HG03175 (cell line): ENCODE measurements at regions not wholly inside any gene's neighbourhood (a gene's known extent, or its start where the extent isn't known, plus 50 kb on each side); places are given as distances from the start of the nearest gene placed in this dataset.

ENCODE experiments used
- ATAC-seq: cut with Tn5 transposase; IDR thresholded peaks from one replicate; pipeline ENCODE4 v1.9.1; 2021; ENCODE audit warnings: mild to moderate bottlenecking, moderate library complexity; ENCODE audit not compliant: unreplicated experiment

DNA sequence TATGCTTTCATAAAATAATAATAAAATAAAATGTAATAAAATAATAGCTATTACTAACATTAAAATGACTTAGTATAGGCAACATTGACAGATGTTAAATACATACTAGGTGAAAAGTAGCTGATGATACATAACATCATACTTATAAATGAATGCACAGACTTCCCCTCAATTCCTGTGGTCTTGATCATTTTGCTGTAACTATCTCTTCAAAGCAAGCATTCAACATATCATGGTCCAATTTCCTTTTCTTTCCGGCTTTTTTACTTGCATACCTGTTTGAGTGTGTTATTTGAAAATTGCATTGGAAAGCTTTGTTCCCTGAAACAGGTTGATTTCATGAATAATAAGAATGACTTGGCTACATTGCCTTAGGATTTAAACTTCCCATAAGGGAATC, 309.3 kb downstream of the HDGFL1 start:
- no peak for ATAC-seq

DNA sequence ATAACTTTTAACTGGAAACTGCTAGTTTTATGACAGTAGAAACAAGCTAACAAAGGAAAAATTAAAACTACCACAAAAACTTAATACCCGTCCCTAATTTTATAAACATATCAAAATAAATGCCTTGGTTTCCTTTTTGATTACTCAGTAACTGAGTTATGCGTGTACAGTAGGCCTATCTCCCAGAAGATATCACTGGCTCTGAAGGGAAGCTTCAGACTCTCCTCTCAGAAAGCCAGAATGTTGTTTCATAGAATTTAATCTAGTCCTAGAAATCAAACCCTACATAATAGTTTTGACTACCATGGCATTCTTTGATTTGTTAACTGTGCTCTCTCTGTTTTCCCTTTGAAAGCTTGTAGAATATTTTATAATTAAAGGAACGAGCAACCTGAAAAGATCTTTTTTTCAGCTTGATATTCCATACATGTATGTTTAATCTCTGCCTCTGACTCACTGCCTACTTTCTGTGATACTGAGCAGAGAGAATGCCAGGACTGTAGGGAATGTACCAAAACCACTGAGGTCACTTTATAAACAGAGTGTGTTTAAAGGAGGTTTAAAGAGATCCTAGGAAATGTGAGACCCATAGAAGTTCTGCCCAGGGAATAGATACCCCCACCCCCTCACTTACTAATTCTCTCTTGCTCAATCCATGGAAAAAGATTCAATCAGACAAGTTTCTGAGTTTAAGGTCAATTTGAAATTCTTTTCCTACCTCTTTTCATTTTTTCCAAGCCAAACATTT, 311.5 kb downstream of the HDGFL1 start:
- ATAC-seq: no peak

DNA sequence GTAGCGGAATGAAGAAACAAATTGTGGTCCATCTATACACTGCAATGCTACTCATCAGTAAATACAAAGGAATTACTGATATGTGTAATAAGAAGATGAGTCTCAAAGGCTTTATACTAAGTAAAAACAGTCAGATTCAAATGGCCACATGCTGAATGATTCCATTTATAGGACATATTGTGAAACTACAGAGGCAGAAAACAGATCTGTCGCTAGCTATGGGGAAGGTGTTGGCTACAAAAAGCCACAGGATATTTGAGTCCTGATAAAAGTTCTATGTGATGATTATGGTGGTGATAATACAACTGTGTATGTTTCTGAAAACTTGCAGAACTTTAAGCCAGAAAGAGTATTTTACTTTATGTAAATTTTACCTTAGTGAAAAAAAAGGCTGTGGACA, 313.2 kb downstream of the HDGFL1 start:
- ATAC-seq: no peak

DNA sequence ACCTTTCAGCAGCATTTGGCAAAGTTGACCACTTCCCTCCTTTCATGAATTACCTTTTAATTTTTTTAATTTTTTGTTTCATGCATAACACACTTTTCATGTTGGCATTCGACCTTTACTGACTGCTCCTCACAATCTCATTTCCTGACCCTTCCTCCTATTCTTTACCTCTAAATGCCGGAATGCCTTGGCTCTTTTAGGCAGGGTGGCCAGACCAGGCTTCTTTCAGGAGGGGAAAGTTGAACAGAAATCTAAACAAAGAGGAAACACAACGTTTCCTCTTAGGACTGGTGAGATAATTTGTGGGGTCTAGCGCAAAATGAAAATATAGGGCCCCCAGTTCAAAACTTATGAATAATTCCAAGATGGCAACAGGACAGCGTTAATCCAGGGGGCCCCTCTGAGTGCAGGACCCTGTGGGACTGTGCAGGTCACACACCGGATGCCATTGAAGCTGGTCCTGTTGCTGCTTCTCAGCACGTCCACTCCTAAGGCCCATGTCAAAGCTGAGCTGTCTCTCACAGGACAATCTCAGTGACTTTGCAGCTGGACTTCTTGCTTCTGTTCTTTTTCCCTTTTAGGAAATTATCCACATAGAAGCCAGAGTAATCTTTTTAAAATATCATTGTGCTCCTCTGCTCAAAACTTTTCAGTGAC, 313.8 kb downstream of the HDGFL1 start:
- ATAC-seq: no peak

DNA sequence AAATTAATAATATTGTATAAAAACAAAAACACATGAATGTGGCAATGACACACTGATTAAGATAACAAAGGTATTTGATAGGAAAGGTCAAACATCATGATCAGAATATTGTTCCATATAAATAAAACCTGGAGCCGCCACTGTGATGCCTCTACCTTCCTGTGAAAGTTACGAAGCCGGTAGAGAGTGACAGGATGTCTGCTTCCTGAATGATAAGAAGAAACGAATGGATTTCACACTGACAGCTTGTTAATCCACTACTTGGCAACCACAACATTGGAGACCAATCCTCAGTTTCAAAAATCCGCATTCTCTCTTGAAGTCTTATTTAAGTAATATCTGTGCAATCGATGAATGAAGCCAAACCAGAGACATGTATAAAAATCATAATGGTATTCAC, 315.1 kb downstream of the HDGFL1 start:
- ATAC-seq: no peak

DNA sequence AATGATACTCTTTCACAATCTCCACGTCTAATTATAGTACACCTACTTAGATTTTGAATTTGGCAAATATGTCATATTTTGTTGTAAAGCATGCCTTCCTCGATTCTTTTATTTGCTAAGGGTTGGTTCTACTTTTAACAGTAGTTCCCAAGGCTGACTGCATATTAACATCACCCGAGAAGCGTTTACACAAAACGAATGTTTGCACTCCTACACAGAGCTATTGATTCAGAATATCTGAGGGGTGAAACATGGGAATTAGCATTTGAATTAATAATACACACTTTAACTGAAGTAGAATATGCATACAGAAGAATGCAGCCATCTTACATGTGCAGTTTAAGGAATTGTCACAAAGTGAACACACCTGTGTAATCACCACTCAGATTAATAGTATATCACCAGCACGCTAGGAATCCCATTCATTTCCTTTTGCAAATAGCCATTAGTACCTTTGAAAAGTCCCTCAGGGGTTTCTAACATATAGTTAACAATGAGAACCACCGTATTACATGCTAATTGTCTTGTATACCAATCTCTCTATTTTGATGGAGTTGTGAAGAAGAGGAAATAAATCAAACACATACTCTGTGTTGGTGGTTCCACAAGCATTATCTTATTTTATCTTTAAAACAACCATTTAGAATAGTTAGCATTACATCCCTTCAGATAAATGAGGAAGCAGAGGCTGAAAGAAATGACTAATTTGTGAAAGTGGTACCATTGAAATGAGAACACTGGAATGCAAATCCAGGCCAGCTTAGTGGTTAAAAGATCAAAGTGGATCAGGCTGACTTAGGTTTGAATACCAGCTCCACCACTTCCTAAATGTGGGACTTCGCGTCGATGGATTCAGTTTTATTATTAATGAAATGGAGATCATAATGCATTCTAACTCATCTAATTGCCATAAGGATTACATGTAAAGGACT, 317.6 kb downstream of the HDGFL1 start:
- ATAC-seq: no peak

DNA sequence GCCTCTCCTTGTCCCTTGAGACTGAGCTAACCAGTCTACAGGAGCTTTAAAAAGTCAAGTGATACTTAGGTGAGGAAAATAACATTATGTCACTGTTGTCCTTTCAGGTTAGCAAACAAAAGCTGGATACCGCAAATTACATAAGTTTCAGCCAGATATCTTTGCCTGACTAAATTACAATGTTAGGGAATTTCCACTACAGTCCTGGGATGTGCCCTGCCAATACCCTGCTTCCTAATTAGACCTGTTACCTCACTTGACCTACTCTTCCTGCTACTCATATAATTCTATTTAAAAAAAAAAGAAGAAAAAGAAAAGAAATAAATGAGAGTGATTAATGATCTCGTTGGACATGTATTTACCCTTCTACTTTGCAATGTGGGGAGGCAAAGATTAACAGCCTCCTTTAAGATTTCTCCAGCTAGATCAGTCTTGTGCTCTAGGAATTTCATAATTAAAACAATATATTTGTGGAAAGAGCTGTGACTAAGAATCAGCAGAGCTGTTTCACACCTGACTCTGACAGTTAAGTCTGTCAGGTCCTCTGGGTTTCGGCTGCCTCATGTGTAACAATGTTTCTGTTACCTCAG, 318.9 kb downstream of the HDGFL1 start:
- no peak for ATAC-seq

GRCh38 chr6:22891934-22892333, 322.6 kb downstream of the HDGFL1 start:
- ATAC-seq: no peak

DNA sequence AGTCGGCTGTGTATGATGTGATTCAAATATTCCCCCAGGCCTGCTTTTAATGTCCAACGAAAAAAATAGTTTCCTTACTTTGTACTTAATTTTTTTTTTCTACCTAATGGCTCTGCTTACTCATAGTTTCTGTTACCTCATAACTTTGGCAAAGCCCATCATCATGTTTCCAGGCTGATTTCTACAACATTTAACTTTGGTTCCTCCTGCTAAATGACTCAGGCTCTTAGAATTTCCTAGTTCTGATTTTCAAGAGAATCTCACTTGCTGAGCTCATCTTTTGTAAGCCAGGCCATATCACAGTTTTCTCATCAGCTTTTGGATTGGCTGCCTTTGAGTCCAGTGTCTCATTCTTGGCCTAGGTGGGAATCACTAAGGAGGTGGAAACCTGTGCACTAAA, 323.1 kb downstream of the HDGFL1 start:
- ATAC-seq: no peak

- ATAC-seq: no peak
These were observed 327.3 kb downstream of the HDGFL1 start for GRCh38 chr6:22896696-22897095.

GRCh38 chr6:22899426-22899825, 330.1 kb downstream of the HDGFL1 start:
- ATAC-seq: no peak

DNA sequence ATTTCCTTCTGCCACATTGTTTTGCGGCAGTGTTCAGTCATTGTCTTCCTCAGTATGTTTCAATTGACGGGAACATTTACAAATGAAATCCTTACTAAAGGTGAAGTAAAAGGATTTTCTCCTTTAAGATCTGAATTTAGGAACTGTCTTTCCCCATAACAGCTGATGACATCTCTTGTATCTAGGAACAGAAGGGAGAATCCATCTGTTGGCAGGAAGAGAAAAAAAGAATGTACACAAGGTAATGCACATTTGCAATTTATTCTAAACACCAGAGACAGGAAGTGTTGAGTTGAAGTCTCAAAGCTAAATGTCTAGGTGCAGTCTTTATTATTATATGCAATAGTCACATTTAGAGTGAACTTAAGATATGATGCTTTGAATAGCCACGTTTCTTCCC, 334.5 kb downstream of the HDGFL1 start:
- ATAC-seq: no peak

DNA sequence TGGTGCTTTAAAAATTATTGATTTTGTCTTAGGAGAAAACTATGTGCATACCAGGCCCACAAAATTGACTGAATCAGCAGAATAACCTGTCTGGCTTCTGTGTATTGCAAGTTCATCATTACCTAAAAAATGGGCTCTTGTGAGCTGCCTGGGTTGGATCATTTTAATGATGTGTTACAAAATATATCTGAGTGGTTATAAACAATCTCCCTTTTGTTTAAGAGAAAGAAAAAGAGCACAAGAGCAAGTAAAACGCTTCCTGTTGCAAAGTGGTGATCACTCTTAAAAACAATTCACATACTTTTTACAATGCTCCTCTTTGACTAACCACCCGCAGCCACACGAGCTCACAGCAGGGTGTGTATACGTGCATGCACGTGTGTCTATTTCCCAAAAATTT, 335.1 kb downstream of the HDGFL1 start:
- no peak for ATAC-seq

DNA sequence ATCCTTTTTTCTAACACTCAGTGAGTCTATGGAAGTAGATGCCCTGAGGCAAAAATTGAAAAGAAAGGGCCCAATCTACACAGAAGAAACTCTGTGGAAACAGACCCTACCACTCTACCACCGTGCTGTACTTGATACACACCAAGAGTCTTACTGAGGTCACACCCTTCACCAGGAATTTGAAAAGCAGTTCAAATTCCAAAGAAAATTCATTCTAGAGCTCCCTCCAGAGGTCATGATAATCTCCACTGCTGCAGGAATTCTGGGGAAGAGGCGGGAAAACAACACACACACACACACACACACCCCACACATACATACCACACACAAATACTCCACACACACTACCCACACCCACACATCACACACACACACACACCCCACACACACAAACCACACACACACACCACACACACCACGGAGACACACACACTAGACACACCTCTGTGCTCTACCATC, 336.8 kb downstream of the HDGFL1 start:
- ATAC-seq: no peak

DNA sequence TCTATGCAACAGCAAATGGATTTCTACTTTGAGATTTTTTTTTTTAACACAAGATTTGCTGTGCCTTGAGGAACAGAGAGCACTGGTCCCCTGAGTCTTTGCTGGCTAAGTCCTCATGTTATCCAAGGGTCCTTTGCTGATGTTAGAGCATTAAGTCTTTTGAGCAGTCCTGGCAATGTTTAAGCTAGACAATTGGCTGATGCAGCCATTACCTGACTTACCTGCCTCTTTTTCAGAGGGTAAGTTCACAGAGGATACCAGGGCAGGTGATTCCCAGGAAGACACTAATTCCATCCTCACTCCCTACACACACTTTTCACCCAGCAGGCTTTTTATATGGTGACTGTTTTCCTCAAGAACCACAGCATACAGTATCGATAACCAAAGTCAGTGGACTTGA, 337.7 kb downstream of the HDGFL1 start:
- ATAC-seq: no peak

DNA sequence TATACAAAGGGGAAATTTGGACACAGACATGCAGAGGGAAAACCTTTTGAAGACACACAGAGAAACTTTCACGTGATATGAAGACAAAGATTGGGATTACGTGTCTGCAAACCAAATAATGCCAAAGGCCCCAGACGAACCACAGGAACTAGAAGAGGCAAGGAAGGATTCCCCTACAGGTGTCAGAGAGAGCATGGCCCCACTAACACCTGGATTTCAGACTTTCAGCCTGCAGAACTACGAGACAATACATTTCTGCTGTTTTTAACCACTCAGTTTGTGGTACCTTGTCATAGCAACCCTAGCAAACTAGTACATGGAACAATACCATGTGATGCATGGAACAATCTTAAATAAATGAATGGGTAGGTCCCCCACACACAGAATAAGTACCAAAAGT, 341.0 kb downstream of the HDGFL1 start:
- ATAC-seq: no peak

GRCh38 chr6:22913612-22914011, 344.2 kb downstream of the HDGFL1 start:
- no peak for ATAC-seq

GRCh38 chr6:22917344-22917743, 348.0 kb downstream of the HDGFL1 start:
- no peak for ATAC-seq

- ATAC-seq: no peak
These were observed 352.5 kb downstream of the HDGFL1 start for GRCh38 chr6:22921828-22922227.

DNA sequence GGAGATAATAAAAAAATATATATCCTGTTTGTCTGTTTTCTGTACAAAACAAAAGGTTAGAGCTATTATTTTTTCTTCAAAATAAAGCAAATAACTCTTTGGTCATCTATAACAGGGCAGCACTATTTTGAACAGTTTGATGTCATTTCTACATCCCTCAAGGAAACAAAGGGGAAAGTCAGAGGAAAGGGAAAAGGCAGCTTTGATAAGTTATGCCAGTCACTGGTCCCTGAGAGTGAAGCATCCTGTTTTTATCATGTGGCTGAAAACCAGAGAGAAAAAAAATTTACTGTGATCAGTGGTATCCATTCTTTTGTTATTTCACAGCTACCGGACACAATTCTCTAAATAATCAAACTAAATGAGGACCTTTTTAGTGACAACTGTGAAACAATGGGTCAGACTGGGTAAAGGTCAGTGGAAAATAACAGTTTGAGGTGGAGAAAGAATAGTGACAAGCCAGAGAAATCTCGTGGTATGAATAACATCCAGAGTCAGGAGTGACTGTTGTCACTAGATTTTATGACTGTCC, 356.0 kb downstream of the HDGFL1 start:
- ATAC-seq: no peak
